Testis (tissue), 2 donors: ENCODE measurements at regions not wholly inside any gene's neighbourhood (a gene's known extent, or its start where the extent isn't known, plus 50 kb on each side); places are given as distances from the start of the nearest gene placed in this dataset.

ENCODE experiments used
- POLR2A ChIP-seq: fragments of 450-650 bp; IDR thresholded peaks from one replicate; pipeline ENCODE4 v1.6.1; 2017; ENCODE audit warnings: antibody characterized with exemption, mild to moderate bottlenecking, moderate library complexity
- TF ChIP-seq, protein P1 (sequence below), 3 experiments: fragments of 450-650 bp in 2 of 3; fragments of 200-600 bp in 1 of 3; sonication (generic) in 1 of 3; IDR thresholded peaks; one replicate each; pipeline ENCODE4 v1.5.1; 2016 to 2019; ENCODE audit warnings: antibody characterized with exemption in 3 of 3, mild to moderate bottlenecking in 2 of 3, moderate library complexity in 1 of 3

DNA sequence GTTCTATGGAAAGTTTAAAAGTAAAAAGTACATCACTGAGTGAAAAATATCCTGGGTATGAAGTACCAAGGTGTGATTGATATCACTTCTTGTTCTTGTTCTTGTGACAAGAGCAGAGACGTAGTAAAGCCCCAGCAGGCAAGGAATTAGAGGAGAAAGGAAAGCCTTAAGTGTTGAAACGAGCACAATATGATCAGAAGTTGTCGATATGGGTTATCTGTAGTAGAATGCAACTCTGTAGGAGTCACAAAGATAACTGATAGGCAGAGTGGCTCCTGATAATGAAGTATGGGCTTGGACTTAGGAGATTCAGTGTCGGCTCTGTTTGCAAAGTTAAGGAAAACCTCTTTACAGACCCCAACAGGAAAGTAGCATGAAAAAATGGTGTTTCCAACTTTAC, 1179.1 kb downstream of the DTWD2 start:
- TF ChIP-seq, protein P1, sequence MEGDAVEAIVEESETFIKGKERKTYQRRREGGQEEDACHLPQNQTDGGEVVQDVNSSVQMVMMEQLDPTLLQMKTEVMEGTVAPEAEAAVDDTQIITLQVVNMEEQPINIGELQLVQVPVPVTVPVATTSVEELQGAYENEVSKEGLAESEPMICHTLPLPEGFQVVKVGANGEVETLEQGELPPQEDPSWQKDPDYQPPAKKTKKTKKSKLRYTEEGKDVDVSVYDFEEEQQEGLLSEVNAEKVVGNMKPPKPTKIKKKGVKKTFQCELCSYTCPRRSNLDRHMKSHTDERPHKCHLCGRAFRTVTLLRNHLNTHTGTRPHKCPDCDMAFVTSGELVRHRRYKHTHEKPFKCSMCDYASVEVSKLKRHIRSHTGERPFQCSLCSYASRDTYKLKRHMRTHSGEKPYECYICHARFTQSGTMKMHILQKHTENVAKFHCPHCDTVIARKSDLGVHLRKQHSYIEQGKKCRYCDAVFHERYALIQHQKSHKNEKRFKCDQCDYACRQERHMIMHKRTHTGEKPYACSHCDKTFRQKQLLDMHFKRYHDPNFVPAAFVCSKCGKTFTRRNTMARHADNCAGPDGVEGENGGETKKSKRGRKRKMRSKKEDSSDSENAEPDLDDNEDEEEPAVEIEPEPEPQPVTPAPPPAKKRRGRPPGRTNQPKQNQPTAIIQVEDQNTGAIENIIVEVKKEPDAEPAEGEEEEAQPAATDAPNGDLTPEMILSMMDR (IDR thresholded peaks at IDR 0.05), result no peak
- TF ChIP-seq POLR2A, result no peak
